ENCODE measurements at regions not wholly inside any gene's neighbourhood (a gene's known extent, or its start where the extent isn't known, plus 50 kb on each side); places are given as distances from the start of the nearest gene placed in this dataset.
"Not testable (repeated sequence)": the region's sequence is repeated elsewhere in the genome, so short reads cannot be mapped to it uniquely, and the experiment has no call there.

GRCh38 chr2:111504571-111504942 lies 379.4 kb downstream of the ANAPC1 start:
- H3K4me1 ChIP-seq (ENCODE audit: control insufficient read depth, low read length); H3K79me2 ChIP-seq (ENCODE audit: control insufficient read depth, low read length); H3K9me3 ChIP-seq (ENCODE audit: control insufficient read depth, insufficient read depth, low read length); H3K9me2 ChIP-seq (replicated peaks; ENCODE audit: control insufficient read depth, low read length); H3K4me2 ChIP-seq (ENCODE audit: low read length); H3K27ac ChIP-seq (ENCODE audit: low read depth, low read length); H3F3A ChIP-seq (ENCODE audit: control insufficient read depth, insufficient read depth); H4K20me1 ChIP-seq (ENCODE audit: control insufficient read depth, insufficient read depth, low read depth, low read length); H3K4me3 ChIP-seq (ENCODE audit: low read length); H3K36me3 ChIP-seq (ENCODE audit: control insufficient read depth, low read length); H3K27me3 ChIP-seq (ENCODE audit: control insufficient read depth, low read length): not testable (repeated sequence)

GRCh38 chr2:111505267-111505666 lies 378.7 kb downstream of the ANAPC1 start:
- H3K4me2 ChIP-seq (ENCODE audit: low read length); H3K4me3 ChIP-seq (ENCODE audit: low read length); H3K4me1 ChIP-seq (ENCODE audit: control insufficient read depth, low read length); H3K79me2 ChIP-seq (ENCODE audit: control insufficient read depth, low read length); H3F3A ChIP-seq (ENCODE audit: control insufficient read depth, insufficient read depth); H3K9me2 ChIP-seq (replicated peaks; ENCODE audit: control insufficient read depth, low read length); H4K20me1 ChIP-seq (ENCODE audit: control insufficient read depth, insufficient read depth, low read depth, low read length); H3K27ac ChIP-seq (ENCODE audit: low read depth, low read length); H3K36me3 ChIP-seq (ENCODE audit: control insufficient read depth, low read length); H3K27me3 ChIP-seq (ENCODE audit: control insufficient read depth, low read length); H3K9me3 ChIP-seq (ENCODE audit: control insufficient read depth, insufficient read depth, low read length): not testable (repeated sequence)

DNA sequence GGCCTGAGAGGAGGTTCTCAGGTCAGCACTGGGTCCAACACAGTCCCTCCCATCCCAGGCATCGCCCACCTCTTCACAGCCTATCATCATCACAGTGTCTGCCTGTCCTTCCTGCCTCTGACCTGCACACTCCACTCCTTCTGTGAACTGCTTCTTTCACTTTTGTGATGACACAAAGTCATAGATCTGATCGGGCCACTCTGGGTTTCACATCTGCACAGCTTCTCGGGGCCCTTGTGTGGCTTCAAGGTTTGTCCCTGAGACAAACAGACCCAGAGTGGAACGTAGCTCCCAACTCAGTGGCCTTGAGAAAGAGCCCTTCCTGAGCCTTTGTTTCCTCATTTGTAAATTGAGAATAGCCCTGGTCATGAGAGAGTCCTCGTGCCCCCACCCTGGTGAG lies 377.1 kb downstream of the ANAPC1 start:
- H3K4me1 ChIP-seq (ENCODE audit: control insufficient read depth, low read length); H3K79me2 ChIP-seq (ENCODE audit: control insufficient read depth, low read length); H3K4me2 ChIP-seq (ENCODE audit: low read length); H3K27me3 ChIP-seq (ENCODE audit: control insufficient read depth, low read length); H4K20me1 ChIP-seq (ENCODE audit: control insufficient read depth, insufficient read depth, low read depth, low read length); H3F3A ChIP-seq (ENCODE audit: control insufficient read depth, insufficient read depth); H3K27ac ChIP-seq (ENCODE audit: low read depth, low read length); H3K36me3 ChIP-seq (ENCODE audit: control insufficient read depth, low read length); H3K9me3 ChIP-seq (ENCODE audit: control insufficient read depth, insufficient read depth, low read length); H3K4me3 ChIP-seq (ENCODE audit: low read length); H3K9me2 ChIP-seq (replicated peaks; ENCODE audit: control insufficient read depth, low read length): not testable (repeated sequence)

GRCh38 chr2:111509225-111509869 lies 374.6 kb downstream of the ANAPC1 start:
- H3K27me3 ChIP-seq (ENCODE audit: control insufficient read depth, low read length); H3K9me3 ChIP-seq (ENCODE audit: control insufficient read depth, insufficient read depth, low read length); H3K27ac ChIP-seq (ENCODE audit: low read depth, low read length); H4K20me1 ChIP-seq (ENCODE audit: control insufficient read depth, insufficient read depth, low read depth, low read length); H3K4me1 ChIP-seq (ENCODE audit: control insufficient read depth, low read length); H3K79me2 ChIP-seq (ENCODE audit: control insufficient read depth, low read length); H3F3A ChIP-seq (ENCODE audit: control insufficient read depth, insufficient read depth); H3K9me2 ChIP-seq (replicated peaks; ENCODE audit: control insufficient read depth, low read length); H3K4me3 ChIP-seq (ENCODE audit: low read length); H3K36me3 ChIP-seq (ENCODE audit: control insufficient read depth, low read length); H3K4me2 ChIP-seq (ENCODE audit: low read length): not testable (repeated sequence)

DNA sequence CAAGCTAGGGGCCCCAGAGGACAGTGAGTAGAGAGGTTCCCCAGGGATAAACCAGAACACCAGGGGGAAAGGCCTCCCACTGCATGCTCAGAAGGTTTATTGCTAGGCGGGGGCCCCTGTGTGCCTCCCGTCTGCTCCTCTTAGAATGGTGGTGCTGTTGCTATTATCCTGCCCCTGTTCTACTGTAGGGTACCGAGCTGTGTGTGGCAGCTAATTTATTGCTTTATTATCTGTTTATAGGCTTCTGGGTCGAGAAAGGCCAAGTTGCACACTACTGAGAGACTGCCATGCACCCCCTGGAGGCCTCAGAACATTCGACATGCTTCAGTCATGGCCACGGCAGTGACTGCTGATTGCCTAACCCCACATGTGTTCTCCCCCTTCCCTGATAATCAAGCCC lies 373.6 kb downstream of the ANAPC1 start:
- not testable (repeated sequence) for H3K4me1 ChIP-seq (ENCODE audit: control insufficient read depth, low read length); H3K4me3 ChIP-seq (ENCODE audit: low read length); H4K20me1 ChIP-seq (ENCODE audit: control insufficient read depth, insufficient read depth, low read depth, low read length); H3K9me3 ChIP-seq (ENCODE audit: control insufficient read depth, insufficient read depth, low read length); H3K27ac ChIP-seq (ENCODE audit: low read depth, low read length); H3K27me3 ChIP-seq (ENCODE audit: control insufficient read depth, low read length); H3K9me2 ChIP-seq (replicated peaks; ENCODE audit: control insufficient read depth, low read length); H3K4me2 ChIP-seq (ENCODE audit: low read length); H3K79me2 ChIP-seq (ENCODE audit: control insufficient read depth, low read length); H3F3A ChIP-seq (ENCODE audit: control insufficient read depth, insufficient read depth); H3K36me3 ChIP-seq (ENCODE audit: control insufficient read depth, low read length)

- not testable (repeated sequence) for H3K4me3 ChIP-seq (ENCODE audit: low read length); H3K4me1 ChIP-seq (ENCODE audit: control insufficient read depth, low read length); H3F3A ChIP-seq (ENCODE audit: control insufficient read depth, insufficient read depth); H3K36me3 ChIP-seq (ENCODE audit: control insufficient read depth, low read length); H3K4me2 ChIP-seq (ENCODE audit: low read length); H3K79me2 ChIP-seq (ENCODE audit: control insufficient read depth, low read length); H3K27ac ChIP-seq (ENCODE audit: low read depth, low read length); H3K9me3 ChIP-seq (ENCODE audit: control insufficient read depth, insufficient read depth, low read length); H4K20me1 ChIP-seq (ENCODE audit: control insufficient read depth, insufficient read depth, low read depth, low read length); H3K27me3 ChIP-seq (ENCODE audit: control insufficient read depth, low read length); H3K9me2 ChIP-seq (replicated peaks; ENCODE audit: control insufficient read depth, low read length)
These were observed 372.9 kb downstream of the ANAPC1 start for GRCh38 chr2:111511062-111511461.

DNA sequence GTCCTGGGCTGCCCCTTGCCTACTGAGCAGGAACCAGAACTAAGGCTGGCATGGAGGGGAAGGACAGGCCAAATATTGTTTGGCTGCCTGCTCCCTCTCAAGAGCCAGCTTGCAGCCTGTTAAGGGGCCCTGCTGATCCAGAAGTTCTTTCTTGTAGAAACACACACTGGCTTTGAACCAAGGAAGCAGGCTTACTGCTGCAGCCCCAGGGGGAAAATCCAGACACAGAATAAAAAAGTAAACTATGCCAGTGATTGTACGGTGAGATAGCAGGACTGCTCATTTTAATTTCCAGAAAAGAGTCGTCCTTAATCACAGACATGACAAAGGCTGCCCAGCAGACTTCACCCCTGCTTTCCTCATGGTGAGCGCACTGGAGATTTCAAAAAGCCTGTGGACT lies 371.6 kb downstream of the ANAPC1 start:
- not testable (repeated sequence) for H3K36me3 ChIP-seq (ENCODE audit: control insufficient read depth, low read length); H3K9me2 ChIP-seq (replicated peaks; ENCODE audit: control insufficient read depth, low read length); H3K4me3 ChIP-seq (ENCODE audit: low read length); H3K4me2 ChIP-seq (ENCODE audit: low read length); H3F3A ChIP-seq (ENCODE audit: control insufficient read depth, insufficient read depth); H3K9me3 ChIP-seq (ENCODE audit: control insufficient read depth, insufficient read depth, low read length); H3K27me3 ChIP-seq (ENCODE audit: control insufficient read depth, low read length); H3K4me1 ChIP-seq (ENCODE audit: control insufficient read depth, low read length); H3K79me2 ChIP-seq (ENCODE audit: control insufficient read depth, low read length); H4K20me1 ChIP-seq (ENCODE audit: control insufficient read depth, insufficient read depth, low read depth, low read length); H3K27ac ChIP-seq (ENCODE audit: low read depth, low read length)

- H3K9me3 ChIP-seq (ENCODE audit: control insufficient read depth, insufficient read depth, low read length); H3F3A ChIP-seq (ENCODE audit: control insufficient read depth, insufficient read depth): not testable (repeated sequence)
These were observed 369.9 kb downstream of the ANAPC1 start for GRCh38 chr2:111514138-111514537.

More at GRCh38 chr2:111514138-111514537, 369.9 kb downstream of the ANAPC1 start:
- not testable (repeated sequence) for H3K4me2 ChIP-seq (ENCODE audit: low read length); H3K9me2 ChIP-seq (replicated peaks; ENCODE audit: control insufficient read depth, low read length); H3K27ac ChIP-seq (ENCODE audit: low read depth, low read length); H4K20me1 ChIP-seq (ENCODE audit: control insufficient read depth, insufficient read depth, low read depth, low read length); H3K4me3 ChIP-seq (ENCODE audit: low read length); H3K36me3 ChIP-seq (ENCODE audit: control insufficient read depth, low read length); H3K4me1 ChIP-seq (ENCODE audit: control insufficient read depth, low read length); H3K27me3 ChIP-seq (ENCODE audit: control insufficient read depth, low read length); H3K79me2 ChIP-seq (ENCODE audit: control insufficient read depth, low read length)

Data from DOHH2 (cell line).